ENCODE measurements at regions not wholly inside any gene's neighbourhood (a gene's known extent, or its start where the extent isn't known, plus 50 kb on each side); places are given as distances from the start of the nearest gene placed in this dataset.

DNA sequence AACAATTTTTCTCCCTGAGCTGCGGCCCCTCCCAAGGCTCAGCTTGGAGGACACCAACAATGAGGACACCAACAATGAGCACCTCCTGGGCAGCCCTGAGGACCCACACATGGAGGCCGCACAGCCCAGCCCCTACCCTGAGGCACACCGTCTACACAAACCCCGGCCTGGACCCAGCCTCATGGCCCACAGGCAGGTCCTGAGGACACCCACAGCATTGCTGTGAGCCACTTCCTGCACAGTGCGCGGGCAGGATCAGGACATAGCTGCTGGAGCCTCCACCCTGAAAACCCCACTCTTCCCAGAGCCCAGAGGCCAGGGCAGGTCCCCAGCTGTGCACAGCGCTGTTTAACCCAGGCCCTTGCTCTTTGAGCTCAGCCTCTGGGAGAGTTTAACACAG is 194.3 kb downstream of the RTP5 start:
- TF ChIP-seq, protein P1, sequence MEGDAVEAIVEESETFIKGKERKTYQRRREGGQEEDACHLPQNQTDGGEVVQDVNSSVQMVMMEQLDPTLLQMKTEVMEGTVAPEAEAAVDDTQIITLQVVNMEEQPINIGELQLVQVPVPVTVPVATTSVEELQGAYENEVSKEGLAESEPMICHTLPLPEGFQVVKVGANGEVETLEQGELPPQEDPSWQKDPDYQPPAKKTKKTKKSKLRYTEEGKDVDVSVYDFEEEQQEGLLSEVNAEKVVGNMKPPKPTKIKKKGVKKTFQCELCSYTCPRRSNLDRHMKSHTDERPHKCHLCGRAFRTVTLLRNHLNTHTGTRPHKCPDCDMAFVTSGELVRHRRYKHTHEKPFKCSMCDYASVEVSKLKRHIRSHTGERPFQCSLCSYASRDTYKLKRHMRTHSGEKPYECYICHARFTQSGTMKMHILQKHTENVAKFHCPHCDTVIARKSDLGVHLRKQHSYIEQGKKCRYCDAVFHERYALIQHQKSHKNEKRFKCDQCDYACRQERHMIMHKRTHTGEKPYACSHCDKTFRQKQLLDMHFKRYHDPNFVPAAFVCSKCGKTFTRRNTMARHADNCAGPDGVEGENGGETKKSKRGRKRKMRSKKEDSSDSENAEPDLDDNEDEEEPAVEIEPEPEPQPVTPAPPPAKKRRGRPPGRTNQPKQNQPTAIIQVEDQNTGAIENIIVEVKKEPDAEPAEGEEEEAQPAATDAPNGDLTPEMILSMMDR (IDR thresholded peaks at IDR 0.05): no peak
- TF ChIP-seq, protein P2, sequence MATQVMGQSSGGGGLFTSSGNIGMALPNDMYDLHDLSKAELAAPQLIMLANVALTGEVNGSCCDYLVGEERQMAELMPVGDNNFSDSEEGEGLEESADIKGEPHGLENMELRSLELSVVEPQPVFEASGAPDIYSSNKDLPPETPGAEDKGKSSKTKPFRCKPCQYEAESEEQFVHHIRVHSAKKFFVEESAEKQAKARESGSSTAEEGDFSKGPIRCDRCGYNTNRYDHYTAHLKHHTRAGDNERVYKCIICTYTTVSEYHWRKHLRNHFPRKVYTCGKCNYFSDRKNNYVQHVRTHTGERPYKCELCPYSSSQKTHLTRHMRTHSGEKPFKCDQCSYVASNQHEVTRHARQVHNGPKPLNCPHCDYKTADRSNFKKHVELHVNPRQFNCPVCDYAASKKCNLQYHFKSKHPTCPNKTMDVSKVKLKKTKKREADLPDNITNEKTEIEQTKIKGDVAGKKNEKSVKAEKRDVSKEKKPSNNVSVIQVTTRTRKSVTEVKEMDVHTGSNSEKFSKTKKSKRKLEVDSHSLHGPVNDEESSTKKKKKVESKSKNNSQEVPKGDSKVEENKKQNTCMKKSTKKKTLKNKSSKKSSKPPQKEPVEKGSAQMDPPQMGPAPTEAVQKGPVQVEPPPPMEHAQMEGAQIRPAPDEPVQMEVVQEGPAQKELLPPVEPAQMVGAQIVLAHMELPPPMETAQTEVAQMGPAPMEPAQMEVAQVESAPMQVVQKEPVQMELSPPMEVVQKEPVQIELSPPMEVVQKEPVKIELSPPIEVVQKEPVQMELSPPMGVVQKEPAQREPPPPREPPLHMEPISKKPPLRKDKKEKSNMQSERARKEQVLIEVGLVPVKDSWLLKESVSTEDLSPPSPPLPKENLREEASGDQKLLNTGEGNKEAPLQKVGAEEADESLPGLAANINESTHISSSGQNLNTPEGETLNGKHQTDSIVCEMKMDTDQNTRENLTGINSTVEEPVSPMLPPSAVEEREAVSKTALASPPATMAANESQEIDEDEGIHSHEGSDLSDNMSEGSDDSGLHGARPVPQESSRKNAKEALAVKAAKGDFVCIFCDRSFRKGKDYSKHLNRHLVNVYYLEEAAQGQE (IDR thresholded peaks at IDR 0.05): no peak
- TF ChIP-seq EP300 (IDR thresholded peaks at IDR 0.05) (no peak), POLR2A (IDR thresholded peaks at IDR 0.05; ENCODE audit: low read length) (no peak), ESRRA (IDR thresholded peaks at IDR 0.05; ENCODE audit: borderline replicate concordance, low read length) (no peak), HDAC2 (IDR thresholded peaks at IDR 0.05) (no peak), MYC (IDR thresholded peaks at IDR 0.05; ENCODE audit: borderline replicate concordance, low read length) (no peak), ZFP36 (IDR thresholded peaks at IDR 0.05; ENCODE audit: borderline replicate concordance, partially characterized antibody) (no peak), SMC3 (IDR thresholded peaks at IDR 0.05) (no peak), JUNB (IDR thresholded peaks at IDR 0.05) (no peak)
- TF ChIP-seq, protein P3, sequence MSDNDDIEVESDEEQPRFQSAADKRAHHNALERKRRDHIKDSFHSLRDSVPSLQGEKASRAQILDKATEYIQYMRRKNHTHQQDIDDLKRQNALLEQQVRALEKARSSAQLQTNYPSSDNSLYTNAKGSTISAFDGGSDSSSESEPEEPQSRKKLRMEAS (IDR thresholded peaks at IDR 0.05): no peak
- TF ChIP-seq, protein P4, sequence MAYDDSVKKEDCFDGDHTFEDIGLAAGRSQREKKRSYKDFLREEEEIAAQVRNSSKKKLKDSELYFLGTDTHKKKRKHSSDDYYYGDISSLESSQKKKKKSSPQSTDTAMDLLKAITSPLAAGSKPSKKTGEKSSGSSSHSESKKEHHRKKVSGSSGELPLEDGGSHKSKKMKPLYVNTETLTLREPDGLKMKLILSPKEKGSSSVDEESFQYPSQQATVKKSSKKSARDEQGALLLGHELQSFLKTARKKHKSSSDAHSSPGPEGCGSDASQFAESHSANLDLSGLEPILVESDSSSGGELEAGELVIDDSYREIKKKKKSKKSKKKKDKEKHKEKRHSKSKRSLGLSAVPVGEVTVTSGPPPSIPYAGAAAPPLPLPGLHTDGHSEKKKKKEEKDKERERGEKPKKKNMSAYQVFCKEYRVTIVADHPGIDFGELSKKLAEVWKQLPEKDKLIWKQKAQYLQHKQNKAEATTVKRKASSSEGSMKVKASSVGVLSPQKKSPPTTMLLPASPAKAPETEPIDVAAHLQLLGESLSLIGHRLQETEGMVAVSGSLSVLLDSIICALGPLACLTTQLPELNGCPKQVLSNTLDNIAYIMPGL (CRISPR knock-in tag; IDR thresholded peaks at IDR 0.05; ENCODE audit: borderline replicate concordance): no peak
- TF ChIP-seq, protein P5, sequence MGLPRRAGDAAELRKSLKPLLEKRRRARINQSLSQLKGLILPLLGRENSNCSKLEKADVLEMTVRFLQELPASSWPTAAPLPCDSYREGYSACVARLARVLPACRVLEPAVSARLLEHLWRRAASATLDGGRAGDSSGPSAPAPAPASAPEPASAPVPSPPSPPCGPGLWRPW (IDR thresholded peaks at IDR 0.05): no peak
- TF ChIP-seq, protein P6, sequence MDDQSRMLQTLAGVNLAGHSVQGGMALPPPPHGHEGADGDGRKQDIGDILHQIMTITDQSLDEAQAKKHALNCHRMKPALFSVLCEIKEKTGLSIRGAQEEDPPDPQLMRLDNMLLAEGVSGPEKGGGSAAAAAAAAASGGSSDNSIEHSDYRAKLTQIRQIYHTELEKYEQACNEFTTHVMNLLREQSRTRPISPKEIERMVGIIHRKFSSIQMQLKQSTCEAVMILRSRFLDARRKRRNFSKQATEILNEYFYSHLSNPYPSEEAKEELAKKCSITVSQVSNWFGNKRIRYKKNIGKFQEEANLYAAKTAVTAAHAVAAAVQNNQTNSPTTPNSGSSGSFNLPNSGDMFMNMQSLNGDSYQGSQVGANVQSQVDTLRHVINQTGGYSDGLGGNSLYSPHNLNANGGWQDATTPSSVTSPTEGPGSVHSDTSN (IDR thresholded peaks at IDR 0.05): no peak

Data from A549 (cell line).